Activated CD4-positive, alpha-beta T cell treated with anti-CD3 and anti-CD28 coated beads, Interleukin-2, amount 50 U/mL, for 4 hours (primary cell): ENCODE measurements at regions not wholly inside any gene's neighbourhood (a gene's known extent, or its start where the extent isn't known, plus 50 kb on each side); places are given as distances from the start of the nearest gene placed in this dataset.

Experiments used
- DNase-seq, 2 experiments: peaks; one replicate each; pipeline ENCODE4 v3.0.0-alpha.2; 2020

DNA sequence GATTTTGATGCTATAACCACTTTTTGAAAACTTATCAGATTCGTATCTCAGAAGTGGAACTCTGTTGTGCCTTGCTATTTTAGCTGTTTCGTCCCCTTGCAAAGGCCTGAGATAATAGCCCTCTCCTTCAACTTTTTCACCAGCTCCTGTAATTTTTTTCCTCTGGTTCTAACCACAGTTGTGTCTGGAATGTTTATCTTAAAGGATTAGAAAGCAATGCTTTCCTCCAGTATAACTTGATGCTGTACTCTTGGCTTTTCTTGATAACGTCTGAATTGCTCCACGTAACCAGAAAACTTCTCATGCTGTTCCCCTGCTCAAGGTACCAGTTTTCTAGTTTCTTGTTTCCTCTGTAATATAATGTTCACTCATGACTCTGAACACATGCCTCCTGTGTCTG, 209.4 kb downstream of the DTWD2 start:
- no peak for DNase-seq

DNA sequence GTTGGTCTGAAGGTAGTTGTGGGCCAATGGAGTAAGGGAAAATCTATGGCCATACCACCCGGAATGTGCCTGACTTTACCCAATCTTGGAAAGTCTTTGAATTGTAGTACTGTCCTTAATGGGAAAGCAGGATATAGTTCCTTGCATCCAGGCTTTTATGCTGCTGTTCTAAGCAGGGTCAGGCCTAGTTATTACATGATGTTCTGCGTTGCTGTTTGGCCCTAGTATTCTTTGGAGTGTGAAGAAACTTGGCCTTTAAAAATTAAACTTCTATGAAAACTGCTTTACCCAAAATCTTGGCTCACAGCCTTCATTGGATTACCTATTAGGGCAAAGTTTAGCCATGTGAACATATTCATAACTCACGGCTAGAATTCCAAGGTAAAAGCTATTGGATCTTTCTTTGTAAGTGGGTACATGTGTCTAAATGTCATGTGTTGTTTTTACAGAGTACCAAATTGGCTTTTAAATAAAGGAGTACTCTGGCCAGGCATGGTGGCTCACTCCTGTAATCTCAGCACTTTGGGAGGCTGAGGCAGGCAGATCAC, 211.1 kb downstream of the DTWD2 start:
- no peak for DNase-seq

DNA sequence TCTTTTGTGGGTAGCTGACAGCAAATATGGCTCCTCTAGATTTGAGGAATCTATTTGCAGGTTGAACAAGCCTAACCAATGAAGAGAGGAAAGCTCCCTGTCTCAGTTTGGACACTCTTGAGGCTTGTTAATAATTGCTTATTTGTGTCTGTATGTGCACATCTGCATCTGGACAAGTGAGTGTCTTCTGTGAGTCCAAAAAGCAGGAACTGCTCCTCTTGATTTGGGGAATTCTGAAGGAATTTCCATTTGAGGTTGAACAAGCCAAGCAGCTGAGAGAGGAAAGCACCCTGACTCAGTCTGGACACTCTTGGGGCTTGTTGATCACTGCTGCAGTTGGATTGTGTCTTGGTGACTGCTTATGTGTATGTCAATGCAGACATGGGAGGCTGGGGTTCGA, 211.6 kb downstream of the DTWD2 start:
- no peak for DNase-seq

DNA sequence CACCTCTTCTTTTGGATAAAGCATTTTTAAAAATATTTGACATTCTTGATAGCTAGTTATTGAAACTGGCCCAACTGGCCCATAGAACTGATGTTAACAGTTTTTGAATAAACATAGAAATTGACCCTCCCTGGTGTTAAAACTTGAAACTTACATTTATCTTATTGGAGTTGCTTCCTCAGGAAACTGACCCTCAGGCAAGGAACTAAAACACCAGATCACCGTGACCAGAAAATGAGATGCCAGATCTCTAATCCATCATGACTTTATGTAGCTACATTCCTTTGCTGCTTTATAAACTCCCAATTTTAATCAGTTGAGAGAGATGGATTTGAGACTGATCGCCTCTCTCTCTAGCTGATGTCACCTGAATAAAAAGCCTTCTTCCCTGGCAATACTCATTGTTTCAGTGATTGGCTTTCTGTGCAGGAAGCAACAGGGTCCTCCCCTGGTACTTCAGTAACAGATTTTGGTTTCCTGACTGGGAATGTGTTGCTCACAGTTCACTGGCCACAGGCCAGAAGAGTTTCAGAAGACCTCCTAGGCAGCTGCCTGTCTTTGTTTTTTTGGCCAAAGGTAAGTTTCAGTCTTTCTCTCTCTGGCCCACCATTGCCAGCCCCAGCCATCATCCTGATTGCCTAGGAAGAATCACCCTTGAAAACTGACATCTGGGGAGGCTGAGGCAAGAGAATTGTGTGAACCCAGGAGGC, 212.4 kb downstream of the DTWD2 start:
- no peak for DNase-seq

DNA sequence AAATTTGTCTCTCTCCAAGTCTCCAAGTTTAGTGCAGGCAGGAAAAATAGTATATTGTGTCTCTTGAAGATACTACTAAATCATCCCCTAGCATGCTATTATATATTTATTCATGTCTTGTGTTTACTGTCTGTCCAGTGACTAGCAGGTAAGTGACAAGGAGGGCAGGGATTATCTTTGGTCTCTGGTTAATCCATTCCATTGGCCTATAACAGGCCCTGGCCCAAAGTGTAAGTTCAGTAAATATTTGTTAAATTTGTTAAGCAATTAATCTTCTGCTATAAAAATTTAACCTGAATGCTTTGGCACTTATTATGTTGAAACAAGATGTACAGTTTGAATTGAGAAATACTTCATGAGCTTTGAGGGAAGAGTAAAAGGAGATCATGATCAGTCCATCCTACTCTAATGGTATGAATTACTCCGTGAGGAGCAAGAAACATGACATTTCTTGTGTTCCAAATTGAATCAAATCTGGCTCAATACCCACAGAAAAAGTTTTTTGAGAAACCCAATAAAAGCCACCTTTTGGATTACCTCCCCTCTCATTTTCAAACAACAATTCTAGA, 219.7 kb downstream of the DTWD2 start:
- no peak for DNase-seq

DNA sequence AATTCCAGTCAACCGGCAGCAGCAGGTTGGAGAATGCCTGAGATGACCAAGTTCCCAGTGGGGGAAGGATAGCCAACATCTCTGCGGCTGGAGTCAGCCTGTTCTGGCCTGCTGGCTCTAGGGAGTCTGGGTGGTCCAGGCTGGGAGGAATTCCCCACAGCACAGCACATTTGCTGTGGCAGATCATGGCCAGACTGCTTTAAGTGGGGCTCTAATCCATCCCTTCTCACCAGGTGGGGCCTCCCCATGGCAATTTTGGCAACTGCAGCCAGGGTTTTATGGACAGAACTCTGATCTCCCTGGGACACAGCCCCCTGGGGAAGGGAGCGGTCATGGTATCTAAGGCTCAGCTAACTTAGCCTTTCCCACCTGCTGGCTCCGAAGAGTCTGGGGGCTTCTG, 226.1 kb downstream of the DTWD2 start:
- no peak for DNase-seq

DNA sequence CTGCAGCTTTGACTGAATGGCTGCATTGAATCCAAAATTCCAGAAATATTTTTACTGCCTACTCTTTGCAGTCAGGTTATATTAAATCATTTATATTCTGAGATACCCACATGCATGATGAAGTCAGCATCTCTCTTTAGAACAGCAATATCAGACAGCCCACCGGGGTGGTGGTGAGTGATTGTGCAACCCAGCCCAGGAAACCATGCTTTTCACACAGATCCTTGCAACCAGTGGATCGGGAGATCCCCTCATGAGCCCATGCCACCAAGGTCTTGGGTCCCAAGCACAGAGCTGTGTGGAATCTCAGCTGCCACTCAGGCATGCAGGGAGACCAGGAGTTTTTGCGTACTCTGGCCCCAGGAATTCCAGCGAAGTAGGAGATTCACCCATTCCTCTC, 226.5 kb downstream of the DTWD2 start:
- no peak for DNase-seq

DNA sequence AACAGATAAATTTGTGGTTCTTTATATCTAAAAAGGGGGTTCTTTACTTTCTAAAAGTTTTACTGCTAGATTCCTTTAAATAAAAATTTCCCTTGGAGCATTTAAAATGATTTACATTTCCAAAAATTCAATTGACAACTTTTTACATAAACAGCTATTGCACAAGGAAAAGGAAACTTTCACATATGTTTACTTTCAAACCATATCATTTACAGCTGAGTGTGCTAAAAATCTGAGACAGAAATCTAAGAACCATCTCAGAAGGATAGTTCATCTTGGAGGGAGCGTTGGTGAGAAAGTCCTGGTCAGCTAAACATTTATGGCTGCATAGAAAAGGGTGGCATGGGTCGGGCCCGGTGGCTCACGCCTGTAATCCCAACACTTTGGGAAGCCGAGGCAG, 235.4 kb downstream of the DTWD2 start:
- DNase-seq: no peak

DNA sequence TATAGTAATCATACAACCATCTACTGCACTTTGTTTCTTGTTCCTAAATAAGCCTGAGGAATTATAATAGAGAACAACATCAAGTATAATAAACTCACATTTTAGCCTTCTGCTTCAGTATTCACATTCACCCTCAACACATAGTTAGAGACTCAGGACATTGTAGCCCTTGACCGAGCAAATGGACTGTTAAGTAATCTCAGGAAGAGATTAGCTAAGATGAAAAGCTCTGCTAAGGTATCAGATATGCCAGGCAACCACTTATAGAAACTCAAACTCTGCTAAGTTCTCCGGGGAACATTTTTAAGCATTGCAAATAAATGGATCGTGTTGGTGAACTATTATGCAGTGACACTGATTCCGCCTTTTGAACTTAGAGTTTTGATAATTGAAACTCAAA, 252.0 kb downstream of the DTWD2 start:
- no peak for DNase-seq

DNA sequence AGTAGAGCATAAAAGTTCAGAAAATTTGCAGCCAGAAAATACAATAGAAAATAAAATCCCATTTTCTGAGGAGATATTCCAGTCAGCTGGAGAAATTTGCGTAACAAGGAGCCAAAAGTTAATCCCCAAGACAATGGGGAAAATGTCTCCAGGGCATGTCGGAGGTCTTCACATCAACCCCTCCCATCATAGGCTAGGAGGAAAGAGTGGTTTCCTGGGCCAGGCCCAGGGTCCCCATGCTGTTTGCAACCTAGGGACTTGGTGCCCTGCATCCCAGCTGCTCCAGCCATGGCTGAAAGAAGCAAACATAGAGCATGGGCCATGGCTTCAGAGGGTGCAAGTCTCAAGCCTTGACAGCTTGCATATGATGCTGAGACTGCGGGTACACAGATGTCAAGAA, 255.0 kb downstream of the DTWD2 start:
- no peak for DNase-seq

DNA sequence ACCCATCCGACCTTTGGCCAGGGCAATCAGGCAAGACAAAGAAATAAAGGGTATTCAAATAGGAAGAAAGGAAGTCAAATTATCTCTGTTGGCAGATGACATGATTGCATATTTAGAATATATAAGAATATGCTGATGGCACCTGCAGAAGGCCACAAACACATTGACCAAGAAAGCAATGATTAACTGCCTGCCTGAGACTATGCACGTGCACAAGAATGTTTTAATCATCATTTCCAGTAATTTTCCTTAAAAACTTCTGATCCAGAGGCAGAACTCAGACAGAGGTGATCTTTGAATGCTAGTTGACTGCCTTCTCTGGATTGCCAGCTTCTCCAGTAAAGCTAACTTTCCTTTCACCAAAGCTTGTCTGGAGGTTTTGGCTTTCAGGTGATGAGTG, 260.2 kb downstream of the DTWD2 start:
- no peak for DNase-seq

DNA sequence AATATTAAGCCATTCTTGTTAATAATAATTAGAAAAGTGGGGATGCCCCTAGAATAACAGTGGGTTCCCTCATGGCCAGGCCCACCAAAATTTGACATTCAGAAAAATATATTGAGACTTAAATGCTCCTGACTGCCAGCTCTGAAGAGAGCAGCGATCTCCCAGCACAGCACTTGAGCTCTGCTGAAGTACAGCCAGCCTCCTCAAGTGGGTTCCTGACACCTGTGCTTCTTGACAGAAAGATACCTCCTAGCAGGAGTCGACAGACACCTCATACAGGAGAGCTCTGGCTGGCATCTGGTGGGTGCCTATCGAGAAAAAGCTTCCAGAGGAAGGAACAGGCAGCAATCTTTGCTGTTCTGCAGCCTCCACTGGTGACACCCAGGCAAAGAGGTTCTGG, 261.5 kb downstream of the DTWD2 start:
- no peak for DNase-seq

DNA sequence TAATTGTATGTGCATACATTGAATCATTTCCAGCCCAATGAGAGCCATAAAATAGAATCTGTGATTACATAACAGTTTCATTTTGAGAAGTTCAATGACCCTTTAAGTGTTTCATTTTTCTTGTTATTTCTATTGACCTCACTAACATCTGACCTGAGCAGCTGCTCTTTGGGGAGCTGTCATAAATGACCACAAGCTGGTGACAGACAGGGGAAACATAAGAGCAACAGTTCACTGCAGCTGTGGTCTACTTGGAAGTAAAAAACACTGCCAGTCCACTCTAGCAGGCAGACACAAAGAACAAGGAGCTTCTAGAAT, 265.4 kb downstream of the DTWD2 start:
- no peak for DNase-seq

DNA sequence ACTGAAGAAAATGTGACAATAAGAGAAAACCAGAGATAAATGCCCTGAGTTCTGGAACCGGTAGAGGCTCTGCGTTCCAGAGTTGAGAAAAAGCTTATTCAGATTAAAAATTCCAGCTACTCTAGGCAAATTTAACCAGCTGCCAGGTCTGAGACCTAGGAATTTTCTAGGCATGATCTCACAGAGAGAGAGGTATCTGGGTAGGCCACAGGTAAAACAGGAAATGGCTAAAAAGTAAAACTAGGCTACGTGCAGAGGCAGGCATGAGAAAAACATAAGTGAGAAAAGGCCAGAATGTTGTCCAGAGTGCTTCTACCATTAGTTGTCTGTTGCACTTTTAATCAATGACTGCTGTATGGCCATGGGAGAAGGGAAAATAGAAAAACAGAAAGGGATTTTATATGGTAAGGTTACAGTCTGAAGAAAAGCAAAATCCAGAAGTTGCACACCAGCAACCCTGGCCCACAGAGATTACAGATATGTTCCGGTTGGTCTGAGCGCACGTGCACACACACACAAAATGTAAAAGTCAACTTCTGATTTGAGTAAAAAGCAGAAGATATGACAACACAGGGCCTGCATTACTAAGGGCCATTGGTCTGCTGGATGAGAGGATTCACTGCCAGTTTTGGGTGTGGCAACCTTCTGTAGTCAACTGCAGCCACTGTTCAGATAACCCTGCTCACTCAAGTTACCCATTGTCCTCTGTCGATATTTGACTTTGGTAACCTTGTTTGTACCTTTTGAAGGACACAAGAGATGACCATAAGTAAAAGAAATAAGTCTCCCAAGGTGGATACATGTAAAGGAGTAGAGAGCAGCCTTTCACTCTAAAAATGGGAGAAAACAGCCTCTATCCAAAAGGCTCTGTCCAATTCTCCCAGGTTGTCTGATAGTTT, 266.0 kb downstream of the DTWD2 start:
- no peak for DNase-seq

DNA sequence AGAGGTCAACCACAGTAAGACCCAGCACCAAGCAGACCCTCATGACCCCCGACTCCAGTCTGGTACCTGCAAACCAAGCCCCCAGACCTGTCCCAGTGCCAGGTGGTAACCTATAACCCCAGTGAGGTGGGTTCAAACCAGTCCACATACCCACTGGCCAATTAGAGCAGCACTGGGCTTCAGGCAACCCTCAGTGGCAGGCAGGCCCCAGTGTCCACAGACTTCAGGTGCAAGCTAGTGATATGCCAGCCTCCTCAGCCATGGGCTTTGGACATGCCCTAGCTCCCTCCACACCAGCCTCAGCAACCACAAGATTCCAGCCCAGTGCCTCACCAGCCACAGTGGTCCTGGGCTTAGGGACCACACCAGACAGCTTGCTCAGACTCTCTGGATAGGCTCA, 276.6 kb downstream of the DTWD2 start:
- DNase-seq: no peak

DNA sequence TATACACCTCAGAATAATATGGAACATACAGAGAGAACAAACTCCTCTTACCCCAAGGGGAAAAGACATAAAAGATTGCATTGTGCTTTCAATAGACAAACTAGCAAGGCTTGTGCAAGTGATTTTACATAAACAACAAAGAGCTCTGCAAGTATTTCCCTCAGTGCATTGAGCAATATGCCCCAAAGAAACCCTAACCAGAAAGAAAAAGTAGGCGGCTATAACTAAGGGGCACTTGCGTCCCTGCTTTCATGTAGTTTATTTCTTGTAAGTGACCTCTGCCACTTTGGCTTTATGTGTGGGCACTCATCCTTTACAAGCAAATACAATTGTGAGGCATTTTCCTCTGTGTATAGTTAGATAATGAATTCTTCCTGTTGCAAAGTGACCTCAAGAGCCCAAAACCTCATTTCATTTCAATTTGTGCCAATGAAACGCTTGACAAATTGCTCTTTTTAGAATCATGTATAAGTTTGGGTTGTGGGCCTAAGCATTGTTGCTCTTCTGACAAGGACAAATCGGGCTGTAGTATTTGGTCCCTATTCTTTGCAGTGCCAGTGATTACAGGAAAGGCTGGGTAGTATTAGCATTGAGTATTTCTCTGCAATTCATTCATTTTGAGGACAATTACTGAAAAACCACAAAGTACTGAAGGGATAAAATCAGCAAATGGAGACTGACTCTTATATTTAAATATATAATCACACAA, 282.2 kb downstream of the DTWD2 start:
- no peak for DNase-seq

DNA sequence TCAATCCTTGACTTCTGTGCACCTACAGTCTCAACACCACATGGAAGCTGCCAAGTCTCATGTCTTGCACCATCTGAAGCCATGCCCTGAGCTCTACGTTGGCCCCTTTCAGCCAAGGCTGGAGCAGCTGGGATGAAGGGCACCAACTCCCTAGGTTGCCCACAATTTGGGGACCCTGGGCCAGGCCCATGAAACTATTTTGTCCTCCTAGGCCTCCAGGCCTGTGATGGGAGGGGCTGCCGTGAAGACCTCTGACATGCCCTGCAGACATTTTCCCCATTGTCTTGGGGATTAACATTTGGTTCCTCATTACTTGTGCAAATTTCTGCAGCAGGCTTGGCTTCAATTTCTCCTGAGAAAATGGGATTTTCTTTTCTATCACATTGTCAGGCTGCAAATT, 285.1 kb downstream of the DTWD2 start:
- no peak for DNase-seq

DNA sequence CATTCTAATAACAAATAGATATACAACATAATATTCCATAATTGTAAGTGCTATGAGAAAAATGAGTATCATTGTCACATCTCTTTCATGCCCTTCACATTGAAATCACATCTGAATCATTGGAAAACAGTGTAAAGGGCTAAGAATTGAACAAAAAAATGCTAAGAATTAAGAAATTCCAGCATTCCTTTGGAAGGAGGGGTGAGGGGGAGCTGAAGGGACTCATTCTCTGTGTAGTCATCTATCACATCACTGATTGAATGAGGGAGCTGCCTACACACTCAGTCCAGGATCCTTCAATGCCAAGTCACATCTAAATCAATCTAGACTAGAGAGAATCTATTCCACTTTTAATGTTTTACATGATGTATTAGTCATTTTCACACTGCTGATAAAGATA, 286.6 kb downstream of the DTWD2 start:
- DNase-seq: no peak

DNA sequence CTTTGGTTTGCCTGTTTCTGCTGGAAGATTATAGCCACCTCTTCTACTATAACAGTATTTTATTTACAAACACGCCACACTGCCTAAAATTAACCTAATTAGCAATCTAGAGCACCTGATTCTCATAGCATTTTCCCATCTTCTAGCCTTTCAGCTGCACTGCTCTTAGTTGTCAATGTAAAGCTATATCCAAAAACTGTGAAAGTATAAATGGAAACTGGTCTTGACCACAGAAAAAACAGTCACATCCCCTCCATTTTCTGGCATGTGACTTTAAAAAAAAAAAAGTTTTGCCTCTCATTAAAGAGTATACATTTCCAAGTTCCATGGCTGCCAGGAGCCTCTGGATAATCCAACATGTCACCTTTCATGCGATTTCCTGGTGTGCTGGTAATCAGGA, 287.8 kb downstream of the DTWD2 start:
- DNase-seq: no peak

DNA sequence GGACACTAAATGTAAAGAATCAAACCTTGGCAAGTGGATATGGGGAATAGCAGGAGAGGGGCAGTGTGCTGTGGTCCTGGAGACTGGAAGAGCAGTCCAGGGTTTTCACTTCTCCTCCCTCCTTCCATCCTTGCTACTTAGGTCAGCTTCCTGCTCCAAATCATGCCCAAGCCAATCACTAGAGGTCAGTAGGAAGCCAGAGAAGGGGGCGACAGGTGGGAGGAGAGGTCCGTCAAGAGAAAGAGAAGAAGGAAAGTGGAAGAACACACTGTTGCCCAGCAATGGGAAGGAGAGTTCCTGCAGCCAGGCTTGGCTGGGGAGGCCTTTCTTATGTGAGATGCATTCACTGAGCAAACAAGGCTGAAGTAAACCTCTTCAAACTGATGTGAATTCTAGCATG, 289.6 kb downstream of the DTWD2 start:
- no peak for DNase-seq

DNA sequence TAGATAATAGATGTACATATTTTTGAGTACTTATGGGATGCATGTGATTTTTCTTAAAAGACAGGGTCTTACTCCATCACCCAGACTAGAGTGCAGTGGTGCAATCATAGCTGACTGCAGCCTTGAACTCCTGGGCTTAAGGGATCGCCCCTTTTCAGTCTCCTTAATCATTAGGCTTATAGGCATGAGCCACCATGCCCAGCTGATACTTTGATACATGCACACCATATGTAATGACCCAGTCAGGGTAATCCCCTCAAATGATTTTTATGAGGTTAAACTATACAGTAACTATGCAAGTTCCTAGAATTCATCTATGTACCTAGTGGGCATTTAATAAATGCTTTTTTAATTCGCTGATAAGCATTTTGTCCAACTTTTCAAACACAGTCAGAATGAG, 292.3 kb downstream of the DTWD2 start:
- no peak for DNase-seq

DNA sequence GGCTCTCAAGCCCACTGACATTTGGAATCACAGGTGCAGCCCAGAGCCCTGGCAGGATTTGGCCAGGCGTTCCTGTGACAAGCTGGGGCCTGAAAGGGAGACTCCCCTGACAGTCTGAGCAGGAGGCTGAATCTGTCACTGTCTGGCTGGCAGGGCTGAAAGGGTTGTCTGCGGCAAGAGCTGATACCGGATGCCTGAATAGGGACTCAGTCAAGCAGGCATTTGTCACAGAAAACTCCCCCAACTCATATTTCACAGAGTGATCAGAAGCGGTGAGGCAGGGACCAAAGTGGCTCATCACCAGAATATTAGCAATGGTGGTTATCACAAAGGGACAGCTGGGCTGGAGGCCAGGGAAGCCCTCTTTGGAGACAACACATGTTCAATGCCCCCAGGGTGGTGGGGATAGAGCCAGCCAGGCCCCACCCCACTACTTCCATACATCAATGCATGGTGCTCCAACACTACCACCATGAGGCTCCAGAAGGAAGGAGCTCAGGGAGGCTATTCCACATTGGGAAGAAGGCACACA, 295.5 kb downstream of the DTWD2 start:
- no peak for DNase-seq
